K562 (cell line): ENCODE measurements at regions not wholly inside any gene's neighbourhood (a gene's known extent, or its start where the extent isn't known, plus 50 kb on each side); places are given as distances from the start of the nearest gene placed in this dataset.

Experiments used
- ATAC-seq: fragments of 200-7000 bp; cut with Tn5 transposase; 3 replicates; pipeline ENCODE4 v1.9.1; 2020; ENCODE audit warnings: moderate library complexity
- BruUV-seq: library from RNA; stranded (reverse); fragments of 400-500 nt; replicated peaks from 2 replicates; lab custom pipeline; 2021; lab: Mats Ljungman, UMichigan
- CTCF ChIA-PET: fragments of 300-600 bp; formaldehyde crosslinking; extraction: SDS; loops from one replicate; lab custom pipeline; 2021; ENCODE audit warnings: low intra/inter-chr PET ratio; lab: Yijun Ruan, JAX
- POLR2A ChIA-PET: fragments of 300-600, 350-650 bp; sonication (Branson Sonifier 250); formaldehyde crosslinking; extraction: SDS; loops from one replicate; lab custom pipeline; 2021; ENCODE audit warnings: antibody characterized with exemption, inconsistent platforms; lab: Yijun Ruan, JAX
- DNase-seq, 4 experiments: peaks; one replicate each; pipeline versions ENCODE4 v3.0.0 to v3.0.0-alpha.2; 2011 to 2018; ENCODE audit warnings: low spot score in 3 of 4, mixed read lengths in 3 of 4; ENCODE audit errors: extremely low read depth in 1 of 4
- FAIRE-seq: peaks from 2 replicates; lab custom pipeline; 2011; peaks lifted over from hg19 to GRCh38; lab: Jason Lieb, UNC
- H2AFZ ChIP-seq: 2 replicates; pipeline ENCODE4 v1.6.0; 2011; ENCODE audit warnings: low read depth, low read length, control low read depth, inconsistent platforms
- H3K27ac ChIP-seq: fragments of 200-600 bp; 3 replicates; pipeline ENCODE4 v1.8.0; 2011; ENCODE audit warnings: low read depth, mild to moderate bottlenecking, control low read depth, inconsistent platforms, low read length, moderate library complexity, mixed read lengths; ENCODE audit errors: extremely low read depth
- H3K27me3 ChIP-seq, 2 experiments: fragments of 300-600 bp in 1 of 2; 2 replicates in 1 of 2; 3 replicates in 1 of 2; pipeline versions ENCODE4 v1.6.0 to v1.8.0; 2011; ENCODE audit warnings: inconsistent platforms in 2 of 2, low read length in 2 of 2, mild to moderate bottlenecking in 1 of 2, mixed read lengths in 1 of 2, moderate library complexity in 1 of 2; ENCODE audit not compliant: control insufficient read depth in 2 of 2, insufficient read depth in 2 of 2
- H3K36me3 ChIP-seq: fragments of 300-600 bp; 3 replicates; pipeline ENCODE4 v1.8.0; 2011; ENCODE audit warnings: mild to moderate bottlenecking, low read length, inconsistent platforms; ENCODE audit not compliant: control insufficient read depth, insufficient read depth
- H3K4me1 ChIP-seq, 2 experiments: fragments of 200-600 bp in 1 of 2; replicated peaks in 1 of 2; 2 replicates in 1 of 2; 3 replicates in 1 of 2; pipeline versions ENCODE4 v1.5.1 to v1.8.0; 2011; ENCODE audit warnings: inconsistent platforms in 2 of 2, low read length in 2 of 2, mild to moderate bottlenecking in 1 of 2, mixed read lengths in 1 of 2, moderate library complexity in 1 of 2; ENCODE audit not compliant: control insufficient read depth in 2 of 2, insufficient read depth in 2 of 2
- H3K4me2 ChIP-seq: 2 replicates; pipeline ENCODE4 v1.6.1; 2011; ENCODE audit warnings: low read length, control low read depth, inconsistent platforms, mixed read lengths; ENCODE audit not compliant: insufficient read depth
- H3K4me3 ChIP-seq: fragments of 200-600 bp; sonication (generic), shearing (Covaris generic); 2 replicates; pipeline ENCODE4 v1.5.1; 2016; ENCODE audit warnings: control low read depth, inconsistent platforms
- H3K79me2 ChIP-seq: fragments of 200-600 bp; 3 replicates; pipeline ENCODE4 v1.8.0; 2011; ENCODE audit warnings: low read length, inconsistent platforms; ENCODE audit not compliant: control insufficient read depth, insufficient read depth
- H3K9ac ChIP-seq, 2 experiments: 2 replicates each; pipeline versions ENCODE4 v1.6.0 to v1.6.1; 2011; ENCODE audit warnings: low read depth in 2 of 2, low read length in 2 of 2, control low read depth in 1 of 2, inconsistent platforms in 1 of 2, mild to moderate bottlenecking in 1 of 2, mixed read lengths in 1 of 2; ENCODE audit not compliant: insufficient read depth in 1 of 2
- H3K9me1 ChIP-seq: one replicate; pipeline ENCODE4 v1.6.0; 2011; ENCODE audit warnings: inconsistent platforms, mild to moderate bottlenecking, low read length, moderate library complexity; ENCODE audit not compliant: control insufficient read depth, insufficient read depth
- H3K9me3 ChIP-seq: replicated peaks from 2 replicates; pipeline ENCODE4 v1.5.1; 2011; ENCODE audit warnings: low read depth, low read length, inconsistent platforms; ENCODE audit not compliant: control insufficient read depth, insufficient read depth
- H4K20me1 ChIP-seq: replicated peaks from 2 replicates; pipeline ENCODE4 v1.6.1; 2011; ENCODE audit warnings: low read length, inconsistent platforms, mixed read lengths; ENCODE audit not compliant: control insufficient read depth, insufficient read depth
- IRF2 ChIP-seq: sonication (generic); formaldehyde crosslinking; IDR thresholded peaks from 2 replicates; pipeline ENCODE4 v1.8.1; 2022; ENCODE audit warnings: mild to moderate bottlenecking, missing genetic modification reagents
- KDM1A ChIP-seq, 2 experiments: fragments of 450-650 bp; IDR thresholded peaks; 2 replicates each; pipeline ENCODE4 v1.6.1; 2016; ENCODE audit warnings: mild to moderate bottlenecking in 2 of 2
- KLF10 ChIP-seq: fragments of 250-450 bp; sonication (Bioruptor Pico); IDR thresholded peaks from 2 replicates; pipeline ENCODE4 v1.6.1; 2021; ENCODE audit warnings: matching md5 sums
- SMARCA5 ChIP-seq: fragments of 450-650 bp; IDR thresholded peaks from 2 replicates; pipeline ENCODE4 v1.6.1; 2016
- TAF7 ChIP-seq: fragments of 450-650 bp; IDR thresholded peaks from 2 replicates; pipeline ENCODE4 v1.6.1; 2016; ENCODE audit warnings: missing genetic modification characterization, missing compliant biosample characterization
- ZNF280B ChIP-seq: fragments of 250-450 bp; sonication (Bioruptor Pico); IDR thresholded peaks from 2 replicates; pipeline ENCODE4 v1.5.1; 2021; ENCODE audit warnings: mild to moderate bottlenecking
- ZNF407 ChIP-seq: fragments of 450-650 bp; IDR thresholded peaks from 2 replicates; pipeline ENCODE4 v1.6.1; 2016; ENCODE audit warnings: low read depth
- ZSCAN29 ChIP-seq: fragments of 450-650 bp; IDR thresholded peaks from 2 replicates; pipeline ENCODE4 v1.6.1; 2017
- WGBS: fragments of 100-300 bp; shearing (Covaris generic); methylation state at CpG from one replicate; pipeline ENCODE4 v1.1.6; 2016; ENCODE audit warnings: low coverage, mixed read lengths; ENCODE audit not compliant: insufficient coverage; ENCODE audit errors: missing lambda C conversion rate; 5-methylcytosine and 5-hydroxymethylcytosine counted together
- in situ Hi-C: fragments of 300-500 bp; cut with MboI; formaldehyde crosslinking; loops from 4 replicates; pipeline ENCODE4 v1.15.0; 2018; ENCODE audit warnings: inconsistent platforms, mixed read lengths
- intact Hi-C: fragments of 100-400 bp; cut with micrococcal nuclease; formaldehyde crosslinking; loops from 2 replicates; pipeline ENCODE4 v1.14.2; 2022

DNA sequence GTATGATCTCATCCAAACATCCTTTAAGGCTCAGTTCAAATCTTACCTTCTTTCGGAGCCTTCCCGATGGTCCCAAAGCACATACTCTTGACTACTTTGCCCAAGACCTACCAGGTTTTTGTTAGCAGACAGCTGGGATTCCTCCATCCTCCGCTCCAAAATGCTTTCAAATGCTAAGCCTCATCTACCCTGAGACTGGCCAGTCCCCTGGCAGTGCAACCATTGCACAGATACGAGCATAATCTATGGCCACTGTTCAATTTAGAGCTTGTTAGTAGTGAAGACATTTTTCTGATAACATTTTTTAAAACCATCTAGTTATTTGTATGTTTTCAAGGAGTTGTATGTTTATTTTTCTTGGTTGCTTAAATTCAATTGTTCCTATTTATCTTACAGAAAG, 264.4 kb upstream of the NR2F2 start:
- H3K4me1 ChIP-seq: peaks cover 0 to 7% of the 10 kb centered on the region in 2 experiments; a peak in 3 of 5 replicates
- intact Hi-C loops: no loop called here
- H3K27me3 ChIP-seq: no peaks in the 10 kb centered on the region
- H3K9me1 ChIP-seq: no peaks in the 10 kb centered on the region
- in situ Hi-C loops: no loop called here
- DNase-seq (no peak), ATAC-seq (no peak), FAIRE-seq (no peak)
- H3K4me2 ChIP-seq: no peak overlapping the region
- H3K4me3 ChIP-seq: no peak overlapping the region
- H3K9me3 ChIP-seq: no peaks in the 10 kb centered on the region
- TF ChIP-seq KDM1A (IDR thresholded peaks at IDR 0.05) (no peak), ZNF280B (CRISPR knock-in tag) (no peak), SMARCA5 (no peak), TAF7 (tag) (no peak), ZNF407 (no peak), KLF10 (CRISPR knock-in tag) (no peak), ZSCAN29 (no peak), IRF2 (CRISPR knock-in tag) (no peak)
- WGBS: 92% methylated on average over 4 of the region's 4 CpGs
- H3K27ac ChIP-seq: no peak overlapping the region
- BruUV-seq: no TSS peak
- POLR2A ChIA-PET: interaction anchor here (1.2 kb wide), 1 partner anchor 13 kb away, joined by 4 read pairs; no protein-coding TSS in a partner anchor
- CTCF ChIA-PET: no interaction called here
- no peaks in the 10 kb centered on the region for H3K79me2 ChIP-seq
- H2AFZ ChIP-seq: no peak overlapping the region
- no peaks in the 10 kb centered on the region for H4K20me1 ChIP-seq
- H3K9ac ChIP-seq: no peak overlapping the region
- H3K36me3 ChIP-seq: no peaks in the 10 kb centered on the region
